HEK293T (cell line): ENCODE measurements at regions not wholly inside any gene's neighbourhood (a gene's known extent, or its start where the extent isn't known, plus 50 kb on each side); places are given as distances from the start of the nearest gene placed in this dataset.

Experiments used
- CTCF ChIA-PET: fragments of 350-600 bp; formaldehyde crosslinking; extraction: SDS; loops from one replicate; lab custom pipeline; 2021; ENCODE audit warnings: antibody characterized with exemption, inconsistent platforms; lab: Yijun Ruan, JAX
- POLR2A ChIA-PET: fragments of 350-600 bp; formaldehyde crosslinking; extraction: SDS; loops from one replicate; lab custom pipeline; 2020; ENCODE audit warnings: antibody characterized with exemption, inconsistent platforms; lab: Yijun Ruan, JAX
- DNase-seq: peaks from one replicate; pipeline ENCODE4 v3.0.0; 2012; ENCODE audit warnings: mixed read lengths; ENCODE audit errors: extremely low spot score
- ARNT ChIP-seq: fragments of 450-650 bp; IDR thresholded peaks from 2 replicates; pipeline ENCODE4 v1.6.1; 2017; ENCODE audit warnings: mild to moderate bottlenecking
- BHLHE40 ChIP-seq: fragments of 450-650 bp; IDR thresholded peaks from 2 replicates; pipeline ENCODE4 v1.6.1; 2016; ENCODE audit warnings: mild to moderate bottlenecking, moderate library complexity, borderline replicate concordance
- CTBP1 ChIP-seq: fragments of 450-650 bp; IDR thresholded peaks from 2 replicates; pipeline ENCODE4 v1.6.1; 2016; ENCODE audit warnings: borderline replicate concordance
- ELF4 ChIP-seq: fragments of 450-650 bp; IDR thresholded peaks from 2 replicates; pipeline ENCODE4 v1.6.1; 2017; ENCODE audit warnings: antibody characterized with exemption
- FOXA1 ChIP-seq: fragments of 450-650 bp; IDR thresholded peaks from 2 replicates; pipeline ENCODE4 v1.6.1; 2016; ENCODE audit warnings: mild to moderate bottlenecking
- FOXK2 ChIP-seq: fragments of 450-650 bp; IDR thresholded peaks from 2 replicates; pipeline ENCODE4 v1.6.1; 2016; ENCODE audit warnings: mild to moderate bottlenecking
- FOXM1 ChIP-seq: fragments of 450-650 bp; IDR thresholded peaks from 2 replicates; pipeline ENCODE4 v1.6.1; 2017; ENCODE audit warnings: mild to moderate bottlenecking, borderline replicate concordance
- HDGF ChIP-seq: fragments of 450-650 bp; IDR thresholded peaks from 2 replicates; pipeline ENCODE4 v1.6.1; 2017; ENCODE audit warnings: antibody characterized with exemption, borderline replicate concordance
- L3MBTL2 ChIP-seq: fragments of 450-650 bp; conservative IDR thresholded peaks from 2 replicates; pipeline ENCODE4 v1.6.1; 2016; ENCODE audit warnings: mild to moderate bottlenecking
- LEF1 ChIP-seq: fragments of 450-650 bp; IDR thresholded peaks from 2 replicates; pipeline ENCODE4 v1.6.1; 2017; ENCODE audit warnings: mild to moderate bottlenecking, borderline replicate concordance
- NFRKB ChIP-seq: fragments of 450-650 bp; IDR thresholded peaks from 2 replicates; pipeline ENCODE4 v1.6.1; 2016; ENCODE audit warnings: mild to moderate bottlenecking, moderate library complexity
- PKNOX1 ChIP-seq: fragments of 450-650 bp; IDR thresholded peaks from 2 replicates; pipeline ENCODE4 v1.6.1; 2016
- SP1 ChIP-seq: fragments of 450-650 bp; IDR thresholded peaks from 2 replicates; pipeline ENCODE4 v1.6.1; 2017
- SUZ12 ChIP-seq: fragments of 450-650 bp; IDR thresholded peaks from 2 replicates; pipeline ENCODE4 v1.6.1; 2016; ENCODE audit warnings: mild to moderate bottlenecking
- TARDBP ChIP-seq: fragments of 450-650 bp; IDR thresholded peaks from 2 replicates; pipeline ENCODE4 v1.6.1; 2016
- ZNF384 ChIP-seq: fragments of 450-650 bp; IDR thresholded peaks from 2 replicates; pipeline ENCODE4 v1.6.1; 2016

DNA sequence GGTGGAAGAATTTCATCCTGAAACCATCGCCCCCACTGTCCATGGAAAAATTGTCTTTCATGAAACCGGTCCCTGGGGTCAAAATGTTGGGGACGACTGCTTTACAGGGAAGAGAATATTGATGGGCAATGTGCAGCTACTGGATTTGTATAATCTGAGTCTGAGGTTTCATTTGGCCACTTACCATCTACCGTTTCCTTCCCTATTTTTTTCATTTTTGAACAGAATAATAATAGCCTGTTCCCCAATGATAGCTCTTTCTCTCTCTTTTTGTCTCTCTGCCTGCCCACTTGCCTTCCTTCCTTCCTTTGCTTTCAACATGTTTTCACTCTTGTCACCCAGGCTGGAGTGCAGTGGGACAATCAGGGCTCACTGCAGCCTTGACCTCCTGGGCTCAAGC is 78.3 kb upstream of the TLK1 start:
- POLR2A ChIA-PET, result no interaction called here

DNA sequence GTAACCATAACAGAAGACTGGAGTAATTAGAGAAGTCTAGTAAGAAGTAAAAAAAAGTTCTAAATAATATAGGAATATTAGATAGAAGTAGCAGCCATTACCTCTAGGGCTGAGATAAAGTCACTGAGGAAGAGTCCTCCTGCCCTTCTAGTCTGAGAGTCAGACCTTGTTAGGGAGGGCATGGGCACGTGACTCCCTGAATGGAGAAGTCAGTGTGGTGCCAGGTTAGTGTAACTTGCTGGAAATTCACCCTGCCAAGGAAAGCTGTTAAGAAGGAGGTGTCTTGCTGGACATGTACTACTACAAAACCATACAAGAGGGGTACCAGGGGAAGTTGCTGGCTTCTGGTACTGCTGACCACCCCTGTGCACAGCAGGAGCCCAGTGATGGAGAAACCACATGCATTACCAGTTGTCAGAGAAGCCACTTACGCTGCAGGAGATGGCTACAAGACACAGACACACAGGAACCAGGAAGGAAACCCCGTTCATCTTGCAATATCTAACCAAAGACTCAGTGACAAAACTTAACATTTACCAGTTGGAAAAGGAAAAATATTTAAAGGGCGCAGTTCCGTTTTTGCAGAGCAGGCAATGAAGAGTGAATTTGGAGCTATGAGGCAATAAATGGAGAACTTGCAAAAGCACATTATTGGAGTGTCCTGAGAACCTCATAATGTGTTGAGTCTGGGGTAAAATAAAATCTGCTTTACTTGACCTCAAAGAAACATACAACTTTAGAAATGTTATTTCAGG is 77.2 kb upstream of the TLK1 start:
- no peak for TF ChIP-seq ZNF384
- no peak for TF ChIP-seq HDGF
- no peak for TF ChIP-seq SUZ12
- TF ChIP-seq SP1, result no peak
- no peak for TF ChIP-seq ELF4
- no peak for TF ChIP-seq TARDBP
- no peak for TF ChIP-seq NFRKB
- no peak for TF ChIP-seq LEF1
- TF ChIP-seq PKNOX1, result no peak
- TF ChIP-seq CTBP1, result no peak
- no peak for TF ChIP-seq L3MBTL2
- TF ChIP-seq BHLHE40, result no peak
- TF ChIP-seq ARNT, result no peak
- TF ChIP-seq FOXA1, result no peak
- TF ChIP-seq FOXM1, result no peak
- no peak for TF ChIP-seq FOXK2
- ChIA-PET POLR2A (no interaction called here), CTCF (no interaction called here)
- no peak for DNase-seq

More for the DNA sequence above, 78.3 kb upstream of the TLK1 start:
- CTCF ChIA-PET, result no interaction called here
- TF ChIP-seq NFRKB, result no peak
- TF ChIP-seq BHLHE40, result no peak
- TF ChIP-seq SP1, result no peak
- no peak for TF ChIP-seq ZNF384
- TF ChIP-seq FOXA1, result no peak
- no peak for TF ChIP-seq ELF4
- no peak for TF ChIP-seq L3MBTL2
- no peak for TF ChIP-seq HDGF
- no peak for TF ChIP-seq SUZ12
- TF ChIP-seq FOXM1, result no peak
- no peak for TF ChIP-seq PKNOX1
- TF ChIP-seq LEF1, result no peak
- no peak for TF ChIP-seq FOXK2
- TF ChIP-seq ARNT, result no peak
- TF ChIP-seq CTBP1, result no peak
- TF ChIP-seq TARDBP, result no peak
- DNase-seq, result no peak

- CTCF ChIA-PET, result no interaction called here
- POLR2A ChIA-PET, result no interaction called here
- no peak for DNase-seq
- TF ChIP-seq CTBP1 (no peak), SP1 (no peak)
These were observed 74.7 kb upstream of the TLK1 start for GRCh38 chr2:171235262-171235881.

- ChIA-PET CTCF (no interaction called here), POLR2A (no interaction called here)
- no peak for TF ChIP-seq FOXM1
- no peak for TF ChIP-seq SUZ12
- no peak for TF ChIP-seq SP1
- no peak for TF ChIP-seq LEF1
- no peak for TF ChIP-seq NFRKB
- TF ChIP-seq BHLHE40, result no peak
- no peak for TF ChIP-seq ARNT
- DNase-seq, result no peak
These were observed 69.5 kb upstream of the TLK1 start for GRCh38 chr2:171230176-171230575.

DNA sequence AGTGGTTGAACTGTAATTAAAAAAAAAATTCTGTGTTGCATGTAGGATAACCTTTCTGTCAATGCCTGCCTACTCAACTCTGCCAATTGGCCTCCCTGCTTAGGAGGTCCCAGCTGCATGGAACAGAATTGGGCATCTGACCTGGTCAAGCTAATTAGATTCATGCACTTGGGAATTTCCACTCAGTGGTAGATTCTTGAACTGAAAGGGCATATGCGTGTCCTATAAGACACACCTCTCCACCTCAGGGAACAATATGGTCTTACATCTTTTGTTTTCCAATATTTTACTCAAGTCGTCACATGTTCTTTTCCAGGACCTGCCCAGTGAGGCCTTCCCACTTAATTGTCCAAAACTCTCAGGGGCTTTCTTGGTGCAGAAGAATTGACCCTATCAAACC is 68.1 kb upstream of the TLK1 start:
- no peak for DNase-seq
- ChIA-PET POLR2A (no interaction called here), CTCF (no interaction called here)
- TF ChIP-seq LEF1, result no peak
- no peak for TF ChIP-seq TARDBP
- no peak for TF ChIP-seq ELF4
- no peak for TF ChIP-seq ZNF384
- no peak for TF ChIP-seq BHLHE40
- no peak for TF ChIP-seq SP1
- no peak for TF ChIP-seq NFRKB
- TF ChIP-seq SUZ12, result no peak
- no peak for TF ChIP-seq FOXK2
- no peak for TF ChIP-seq FOXM1
- TF ChIP-seq HDGF, result no peak
- no peak for TF ChIP-seq ARNT
- TF ChIP-seq CTBP1, result no peak
- no peak for TF ChIP-seq L3MBTL2
- TF ChIP-seq PKNOX1, result no peak
